ENCODE measurements at regions not wholly inside any gene's neighbourhood (a gene's known extent, or its start where the extent isn't known, plus 50 kb on each side); places are given as distances from the start of the nearest gene placed in this dataset.

GRCh38 chr2:150578481-150578880 lies 91.0 kb upstream of the RND3 start:
- TF ChIP-seq POLR2A (IDR thresholded peaks at IDR 0.05; ENCODE audit: extremely low read depth, insufficient read length) (no peak), MYC (IDR thresholded peaks at IDR 0.05; ENCODE audit: low read depth, low read length) (no peak), CTCF (IDR thresholded peaks at IDR 0.05; ENCODE audit: low read depth, low read length) (no peak), MAX (IDR thresholded peaks at IDR 0.05; ENCODE audit: low read depth, low read length) (no peak)
- no peak overlapping the region for H3K4me3 ChIP-seq (ENCODE audit: low read depth, low read length)
- DNase-seq (ENCODE audit: low read depth), result no peak

DNA sequence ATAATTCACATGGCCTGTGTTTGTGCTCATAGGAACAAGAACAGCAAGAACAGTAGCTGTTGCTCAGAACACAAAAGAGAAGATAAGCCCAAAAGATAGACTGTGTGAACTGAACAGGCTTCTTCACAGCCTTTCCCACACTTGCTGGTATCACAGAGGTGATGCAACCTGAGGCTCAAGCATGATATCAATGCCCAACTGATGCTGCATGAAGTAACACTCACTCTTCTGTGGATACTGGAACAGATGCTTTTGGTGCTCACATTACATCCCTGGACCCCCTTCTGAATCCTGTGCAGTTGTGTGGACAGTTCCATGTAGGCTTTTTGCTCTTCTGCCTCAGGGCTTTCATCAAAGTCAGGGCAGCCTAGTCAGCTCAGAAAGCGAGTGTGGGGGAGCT lies 88.4 kb upstream of the RND3 start:
- TF ChIP-seq MYC (IDR thresholded peaks at IDR 0.05; ENCODE audit: low read depth, low read length) (no peak), MAX (IDR thresholded peaks at IDR 0.05; ENCODE audit: low read depth, low read length) (no peak), CTCF (IDR thresholded peaks at IDR 0.05; ENCODE audit: low read depth, low read length) (no peak), POLR2A (IDR thresholded peaks at IDR 0.05; ENCODE audit: extremely low read depth, insufficient read length) (no peak)
- no peak for DNase-seq (ENCODE audit: low read depth)
- H3K4me3 ChIP-seq (ENCODE audit: low read depth, low read length), result no peak overlapping the region

DNA sequence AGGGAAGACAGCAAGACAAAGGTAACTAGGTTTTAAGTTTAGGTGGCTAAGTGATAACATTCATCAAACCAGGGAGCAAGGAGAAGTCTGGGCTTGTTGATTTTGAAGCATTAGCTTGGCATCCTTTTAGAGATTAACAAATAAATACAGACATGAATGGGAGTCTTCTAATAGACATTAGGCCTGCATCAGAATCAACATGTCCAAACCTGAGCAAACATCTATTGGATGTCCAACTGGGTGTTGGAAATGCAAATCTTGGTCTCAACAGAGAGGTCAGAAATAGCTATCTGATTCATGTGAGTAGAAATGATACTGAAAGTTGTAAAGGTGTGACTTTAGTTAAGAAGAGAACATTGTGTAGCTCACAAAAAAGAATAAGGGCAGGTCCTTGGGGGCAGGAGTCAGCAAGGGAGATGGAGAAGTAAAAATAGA lies 85.5 kb upstream of the RND3 start:
- TF ChIP-seq CTCF (IDR thresholded peaks at IDR 0.05; ENCODE audit: low read depth, low read length) (no peak), POLR2A (IDR thresholded peaks at IDR 0.05; ENCODE audit: extremely low read depth, insufficient read length) (no peak), MYC (IDR thresholded peaks at IDR 0.05; ENCODE audit: low read depth, low read length) (no peak), MAX (IDR thresholded peaks at IDR 0.05; ENCODE audit: low read depth, low read length) (no peak)
- no peak overlapping the region for H3K4me3 ChIP-seq (ENCODE audit: low read depth, low read length)
- DNase-seq (ENCODE audit: low read depth), result no peak

- no peak overlapping the region for H3K4me3 ChIP-seq (ENCODE audit: low read depth, low read length)
- no peak for DNase-seq (ENCODE audit: low read depth)
- TF ChIP-seq MAX (IDR thresholded peaks at IDR 0.05; ENCODE audit: low read depth, low read length), result no peak
- no peak for TF ChIP-seq MYC (IDR thresholded peaks at IDR 0.05; ENCODE audit: low read depth, low read length)
- no peak for TF ChIP-seq CTCF (IDR thresholded peaks at IDR 0.05; ENCODE audit: low read depth, low read length)
- TF ChIP-seq POLR2A (IDR thresholded peaks at IDR 0.05; ENCODE audit: extremely low read depth, insufficient read length), result no peak
Observed at GRCh38 chr2:150572194-150572766, 84.8 kb upstream of the RND3 start.

GRCh38 chr2:150571121-150571520 lies 83.7 kb upstream of the RND3 start:
- DNase-seq (ENCODE audit: low read depth), result no peak
- TF ChIP-seq MAX (IDR thresholded peaks at IDR 0.05; ENCODE audit: low read depth, low read length), result no peak
- no peak overlapping the region for H3K4me3 ChIP-seq (ENCODE audit: low read depth, low read length)

DNA sequence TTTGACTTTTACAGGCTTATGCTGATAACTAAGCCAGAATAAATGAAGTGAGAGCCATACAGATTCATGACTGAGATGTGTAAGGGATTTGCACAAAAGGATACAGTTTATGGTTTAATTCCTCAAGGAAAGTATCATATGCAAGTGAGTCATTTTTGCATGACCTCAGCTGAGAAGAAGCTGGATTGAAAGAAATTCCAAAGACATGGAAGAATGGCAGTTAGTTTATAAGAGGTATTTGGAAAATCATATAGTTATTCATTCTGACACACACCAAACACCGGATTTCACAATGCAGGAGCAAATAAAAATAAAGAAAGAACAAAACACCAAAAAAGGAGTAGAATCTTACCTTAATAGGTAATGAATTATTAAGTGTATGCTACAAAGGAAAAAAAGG lies 83.2 kb upstream of the RND3 start:
- DNase-seq (ENCODE audit: low read depth), result no peak
- no peak for TF ChIP-seq MAX (IDR thresholded peaks at IDR 0.05; ENCODE audit: low read depth, low read length)
- TF ChIP-seq MYC (IDR thresholded peaks at IDR 0.05; ENCODE audit: low read depth, low read length), result no peak
- no peak for TF ChIP-seq CTCF (IDR thresholded peaks at IDR 0.05; ENCODE audit: low read depth, low read length)
- TF ChIP-seq POLR2A (IDR thresholded peaks at IDR 0.05; ENCODE audit: extremely low read depth, insufficient read length), result no peak
- H3K4me3 ChIP-seq (ENCODE audit: low read depth, low read length), result no peak overlapping the region

Measured in NB4 (cell line).